Activated naive CD4-positive, alpha-beta T cell treated with anti-CD3 and anti-CD28 coated beads, Interleukin-2, amount 50 U/mL, for 72 hours (primary cell): ENCODE measurements at regions not wholly inside any gene's neighbourhood (a gene's known extent, or its start where the extent isn't known, plus 50 kb on each side); places are given as distances from the start of the nearest gene placed in this dataset.

Experiments
- ATAC-seq, 2 donors: fragments of 150-1000 bp; cut with Tn5 transposase; 2 replicates each; pipeline ENCODE4 v1.10.0; 2021; ENCODE audit warnings: mild to moderate bottlenecking in 2 of 2, moderate library complexity in 2 of 2
- DNase-seq, 2 donors: peaks; one replicate each; pipeline ENCODE4 v3.0.0; 2021 to 2022; ENCODE audit warnings: low spot score in 2 of 2
- H3K27ac Mint-ChIP-seq, 2 donors: one replicate each; pipeline ENCODE4 v1.8.0; 2022; ENCODE audit warnings: mild to moderate bottlenecking in 2 of 2, mixed read lengths in 2 of 2
- H3K36me3 Mint-ChIP-seq, 2 donors: one replicate each; pipeline ENCODE4 v1.8.0; 2022; ENCODE audit warnings: mixed read lengths in 2 of 2
- H3K9me3 Mint-ChIP-seq, 2 donors: one replicate each; pipeline ENCODE4 v1.8.0; 2022; ENCODE audit warnings: mixed read lengths in 2 of 2

DNA sequence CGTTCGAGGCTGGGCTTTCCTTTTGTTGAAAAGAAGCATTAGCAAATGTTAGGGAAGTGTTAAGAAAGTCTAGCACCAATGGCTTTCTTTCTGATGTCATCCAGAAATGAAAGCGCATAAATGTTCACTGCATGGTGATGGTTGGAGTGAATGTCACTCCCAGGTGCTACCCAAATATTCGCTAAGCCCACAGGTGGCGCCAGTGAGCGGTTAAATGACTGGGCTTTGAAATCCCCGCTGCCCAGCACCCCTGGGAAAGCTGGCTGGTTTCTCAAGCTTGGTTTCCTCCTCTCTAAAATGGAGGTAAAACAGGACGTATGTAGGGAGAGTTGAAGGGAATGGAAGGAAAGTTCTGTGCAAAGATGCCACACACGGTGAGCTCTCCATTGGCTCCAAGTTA lies 104.4 kb downstream of the IRX5 start:
- peaks cover 0 to 2% of the 10 kb centered on the region in 2 donors for H3K9me3 Mint-ChIP-seq
- H3K36me3 Mint-ChIP-seq, result no peaks in the 10 kb centered on the region
- H3K27ac Mint-ChIP-seq, result no peak overlapping the region
- peak in 1 of 2 donors; percentile 47 for DNase-seq
- ATAC-seq, result no peak

DNA sequence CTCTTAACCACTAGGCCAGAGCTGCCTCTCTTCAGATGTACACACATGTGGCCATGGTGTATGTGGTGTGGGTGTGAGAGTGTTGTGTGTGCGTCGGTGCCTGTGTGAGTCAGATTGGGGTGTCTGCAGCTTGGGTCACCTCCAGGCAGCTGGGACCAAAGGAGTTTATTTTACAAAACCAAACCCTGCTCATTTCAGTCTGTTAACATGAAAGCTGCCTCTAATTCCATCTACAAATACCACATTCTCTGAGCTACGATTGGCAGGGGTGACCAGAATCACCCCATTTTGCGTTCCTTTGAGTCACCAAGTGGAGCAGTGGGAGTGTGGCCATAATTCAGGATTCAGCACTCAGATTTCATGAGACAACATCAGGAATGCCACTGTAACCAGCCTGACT lies 105.3 kb downstream of the IRX5 start:
- no peak for ATAC-seq
- Mint-ChIP-seq H3K36me3 (no peaks in the 10 kb centered on the region), H3K9me3 (no peaks in the 10 kb centered on the region), H3K27ac (no peak overlapping the region)
- DNase-seq, result no peak

DNA sequence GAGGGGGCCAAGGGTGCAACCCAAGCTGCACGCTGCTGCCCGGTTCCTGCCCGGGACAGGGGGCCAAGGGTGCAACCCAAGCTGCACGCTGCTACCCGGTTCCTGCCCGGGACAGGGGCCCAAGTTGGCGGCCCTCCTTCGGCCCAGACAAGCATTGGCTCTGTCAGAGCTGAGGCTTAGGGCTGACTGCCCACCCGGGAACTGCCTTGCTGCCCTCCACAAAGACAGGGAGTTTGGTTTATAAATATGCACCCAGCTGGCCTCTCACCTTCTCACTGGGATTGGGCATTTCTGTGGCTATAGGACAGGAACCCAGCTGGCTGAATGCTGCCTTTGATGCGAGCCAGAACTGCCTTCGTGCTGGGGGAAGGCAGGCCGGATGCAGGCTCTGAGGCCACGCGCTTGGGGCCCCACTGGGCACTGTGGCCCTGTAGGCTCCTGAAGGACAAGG lies 105.7 kb downstream of the IRX5 start:
- no peak overlapping the region for H3K27ac Mint-ChIP-seq
- ATAC-seq, result no peak
- H3K36me3 Mint-ChIP-seq, result no peaks in the 10 kb centered on the region
- no peaks in the 10 kb centered on the region for H3K9me3 Mint-ChIP-seq
- no peak for DNase-seq

- no peak for ATAC-seq
- Mint-ChIP-seq H3K27ac (peak overlapping the region in 1 of 2 donors; percentile 9), H3K36me3 (no peaks in the 10 kb centered on the region), H3K9me3 (no peaks in the 10 kb centered on the region)
- DNase-seq, result no peak
These were observed 106.4 kb downstream of the IRX5 start for GRCh38 chr16:55037046-55037445.

GRCh38 chr16:55037966-55038365 lies 107.3 kb downstream of the IRX5 start:
- no peaks in the 10 kb centered on the region for H3K36me3 Mint-ChIP-seq
- no peaks in the 10 kb centered on the region for H3K9me3 Mint-ChIP-seq
- no peak for DNase-seq
- no peak for ATAC-seq
- H3K27ac Mint-ChIP-seq, result peak overlapping the region in 1 of 2 donors; percentile 81

- Mint-ChIP-seq H3K9me3 (no peaks in the 10 kb centered on the region), H3K27ac (no peak overlapping the region), H3K36me3 (no peaks in the 10 kb centered on the region)
- no peak for DNase-seq
- ATAC-seq, result no peak
These were observed 108.4 kb downstream of the IRX5 start for GRCh38 chr16:55039042-55039441.

DNA sequence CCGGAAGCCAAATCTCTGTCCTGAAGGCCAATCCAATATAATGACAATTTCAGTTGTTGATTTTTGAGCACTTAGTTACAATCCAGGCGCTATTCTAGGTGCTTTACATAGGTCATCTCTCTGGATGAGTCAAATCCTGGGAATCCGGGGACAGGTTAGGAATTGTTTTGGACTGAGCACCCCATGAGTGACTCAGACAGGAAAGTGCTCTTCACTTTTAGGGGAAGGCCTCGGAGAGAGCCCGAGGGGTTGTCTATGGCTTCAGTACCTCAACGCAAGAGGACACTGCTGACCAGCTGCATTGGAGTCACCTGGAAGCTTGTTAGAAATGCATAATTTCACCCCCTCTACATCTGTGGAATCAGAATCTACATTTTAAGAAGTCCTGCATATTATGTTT lies 108.8 kb downstream of the IRX5 start:
- Mint-ChIP-seq H3K27ac (no peak overlapping the region), H3K9me3 (no peaks in the 10 kb centered on the region), H3K36me3 (no peaks in the 10 kb centered on the region)
- ATAC-seq, result no peak
- DNase-seq, result no peak

- H3K9me3 Mint-ChIP-seq, result no peaks in the 10 kb centered on the region
- no peak for ATAC-seq
- H3K36me3 Mint-ChIP-seq, result no peaks in the 10 kb centered on the region
- no peak for DNase-seq
- no peak overlapping the region for H3K27ac Mint-ChIP-seq
These were observed 109.3 kb downstream of the IRX5 start for GRCh38 chr16:55039931-55040330.

DNA sequence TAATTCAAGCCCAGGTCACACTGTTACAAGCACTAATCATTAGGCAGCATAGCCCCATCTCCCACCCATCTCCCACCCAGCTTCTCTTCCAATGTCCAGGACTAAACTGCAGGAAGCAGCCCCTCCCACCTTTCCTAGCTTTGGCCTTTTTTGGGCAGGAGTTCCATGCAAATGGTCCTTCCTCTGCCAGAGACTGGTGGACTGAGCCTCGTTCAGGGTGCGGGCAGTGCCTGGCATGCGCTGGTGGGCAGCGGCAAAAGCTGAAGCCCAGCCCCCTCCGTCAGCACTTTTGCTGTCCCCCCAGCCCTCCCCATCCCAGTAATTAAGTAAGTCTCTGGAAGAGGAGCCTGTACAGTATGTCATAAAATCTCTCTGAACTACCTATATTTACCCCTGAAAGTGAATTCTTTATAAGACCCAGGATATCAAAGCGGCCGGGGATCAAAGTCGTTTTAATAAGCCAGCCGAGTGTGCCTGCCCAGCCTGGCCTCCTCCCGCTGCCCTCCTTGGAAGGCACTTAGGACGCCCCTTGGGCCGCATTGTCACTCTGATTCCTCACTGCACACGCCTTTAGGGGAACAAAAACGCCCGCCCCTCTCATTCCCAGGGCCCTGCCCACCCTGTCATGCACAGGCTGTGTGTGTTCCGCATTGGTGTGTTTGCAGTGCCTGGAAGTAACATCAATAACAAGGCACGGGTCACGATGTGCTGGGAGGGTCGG lies 109.9 kb downstream of the IRX5 start:
- Mint-ChIP-seq H3K27ac (no peak overlapping the region), H3K36me3 (no peaks in the 10 kb centered on the region), H3K9me3 (no peaks in the 10 kb centered on the region)
- DNase-seq (no peak), ATAC-seq (no peak)

GRCh38 chr16:55041540-55042234 lies 111.0 kb downstream of the IRX5 start:
- Mint-ChIP-seq H3K27ac (no peak overlapping the region), H3K36me3 (no peaks in the 10 kb centered on the region)
- no peak for ATAC-seq

GRCh38 chr16:55042556-55043432 lies 112.1 kb downstream of the IRX5 start:
- no peaks in the 10 kb centered on the region for H3K9me3 Mint-ChIP-seq
- no peak for ATAC-seq

More at GRCh38 chr16:55041540-55042234, 111.0 kb downstream of the IRX5 start:
- no peaks in the 10 kb centered on the region for H3K9me3 Mint-ChIP-seq
- no peak for DNase-seq

GRCh38 chr16:55043499-55043898 lies 112.8 kb downstream of the IRX5 start:
- H3K36me3 Mint-ChIP-seq, result no peaks in the 10 kb centered on the region
- no peaks in the 10 kb centered on the region for H3K9me3 Mint-ChIP-seq
- DNase-seq, result no peak
- no peak overlapping the region for H3K27ac Mint-ChIP-seq
- ATAC-seq, result no peak

More at GRCh38 chr16:55042556-55043432, 112.1 kb downstream of the IRX5 start:
- H3K36me3 Mint-ChIP-seq, result no peaks in the 10 kb centered on the region
- no peak overlapping the region for H3K27ac Mint-ChIP-seq
- no peak for DNase-seq

DNA sequence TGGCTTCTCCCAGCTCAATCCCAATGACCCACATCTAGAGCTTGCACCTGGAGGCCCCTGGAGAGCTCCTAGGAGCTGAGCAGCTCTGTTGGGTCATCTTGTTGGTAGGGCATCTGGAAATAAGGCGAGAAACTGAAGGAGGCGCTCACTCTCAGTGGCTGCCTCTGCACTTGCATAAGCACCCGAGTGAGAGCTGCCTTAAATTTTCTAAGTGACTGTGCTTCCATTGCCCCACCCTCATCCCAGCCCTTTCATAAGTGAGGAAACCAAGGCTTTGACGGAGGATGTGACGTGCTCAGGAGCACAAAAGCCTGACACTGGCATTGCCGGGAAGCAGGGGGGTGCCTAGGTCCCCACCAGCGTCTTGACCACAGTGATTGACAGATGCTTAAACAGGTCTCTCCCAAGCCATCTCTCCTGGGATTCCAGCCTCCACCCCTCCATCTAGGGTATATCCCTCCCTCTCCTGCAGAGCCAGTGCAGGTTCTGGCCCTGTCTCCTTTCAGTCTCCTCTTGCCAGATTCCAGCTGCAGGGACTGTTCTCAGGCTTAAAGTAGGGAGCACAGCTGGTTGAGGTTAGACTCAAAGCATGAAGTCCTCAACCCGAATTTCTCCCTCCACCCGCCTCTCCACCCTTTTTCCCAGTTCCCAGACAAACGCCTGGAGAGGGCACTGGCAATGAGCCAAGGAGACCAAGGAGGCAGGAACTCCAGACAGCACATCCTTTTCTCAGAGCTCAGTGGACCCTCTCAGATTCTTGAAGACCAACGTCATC lies 113.7 kb downstream of the IRX5 start:
- Mint-ChIP-seq H3K9me3 (no peaks in the 10 kb centered on the region), H3K36me3 (no peaks in the 10 kb centered on the region), H3K27ac (no peak overlapping the region)
- ATAC-seq, result no peak
- no peak for DNase-seq

DNA sequence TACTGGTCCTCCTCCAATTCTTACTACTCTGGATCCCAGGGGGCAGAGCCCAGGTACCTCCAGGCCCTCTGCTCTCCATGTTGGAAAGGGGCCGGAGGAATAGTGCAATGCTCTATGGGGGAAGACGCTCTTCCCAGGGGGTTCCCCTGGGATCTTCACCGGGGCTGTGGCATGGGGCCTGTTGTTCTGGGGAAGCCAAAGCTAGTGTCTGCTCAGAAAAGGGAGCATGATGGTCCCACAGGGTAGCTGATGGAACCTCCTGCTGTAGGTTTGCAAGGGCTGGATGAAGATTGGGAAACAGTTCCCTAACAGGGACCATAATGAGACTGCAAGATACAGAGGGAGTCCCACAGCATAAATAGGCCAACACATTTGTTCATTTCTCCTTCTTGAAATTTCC lies 114.7 kb downstream of the IRX5 start:
- H3K27ac Mint-ChIP-seq, result no peak overlapping the region
- DNase-seq (no peak), ATAC-seq (no peak)
- no peaks in the 10 kb centered on the region for H3K36me3 Mint-ChIP-seq
- no peaks in the 10 kb centered on the region for H3K9me3 Mint-ChIP-seq

- Mint-ChIP-seq H3K36me3 (no peaks in the 10 kb centered on the region), H3K27ac (peak overlapping the region in 1 of 2 donors; percentile 69), H3K9me3 (no peaks in the 10 kb centered on the region)
- no peak for DNase-seq
- no peak for ATAC-seq
These were observed 115.2 kb downstream of the IRX5 start for GRCh38 chr16:55045756-55046460.

DNA sequence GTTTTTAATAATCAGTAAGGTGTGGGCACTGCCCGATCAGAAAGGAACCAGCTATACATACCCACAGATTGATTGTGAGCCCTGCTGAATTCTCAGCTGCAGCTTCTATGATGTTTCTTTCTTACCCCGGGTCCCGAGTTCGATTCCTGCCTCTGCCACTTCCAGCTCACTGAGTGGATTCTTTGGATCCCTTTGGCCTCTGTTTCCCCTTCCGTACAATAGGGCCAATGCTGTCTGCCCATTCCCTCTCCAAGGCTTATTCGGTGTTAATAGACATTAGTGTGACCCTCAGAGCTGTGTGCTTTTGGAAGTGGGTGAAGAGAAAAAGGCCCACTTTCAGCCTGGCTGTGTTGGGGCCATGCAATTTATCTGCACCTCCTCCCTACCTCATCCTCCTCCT lies 115.8 kb downstream of the IRX5 start:
- DNase-seq (no peak), ATAC-seq (no peak)
- H3K9me3 Mint-ChIP-seq, result no peaks in the 10 kb centered on the region

More for the DNA sequence above, 115.8 kb downstream of the IRX5 start:
- H3K27ac Mint-ChIP-seq, result no peak overlapping the region
- H3K36me3 Mint-ChIP-seq, result no peaks in the 10 kb centered on the region
